ENCODE measurements at regions not wholly inside any gene's neighbourhood (a gene's known extent, or its start where the extent isn't known, plus 50 kb on each side); places are given as distances from the start of the nearest gene placed in this dataset.
"Not testable (repeated sequence)": the region's sequence is repeated elsewhere in the genome, so short reads cannot be mapped to it uniquely, and the experiment has no call there.

- intact Hi-C loops (cut with DNase I) = no loop called here
- H3K27ac ChIP-seq = no peak overlapping the region
- 92 to 98% (median 96%) methylated on average over 7 of the region's 7 CpGs for WGBS, 3 donors
Observed at GRCh38 chr1:8153961-8154360, 127.9 kb upstream of the ERRFI1 start.

GRCh38 chr1:8152731-8153702 lies 126.9 kb upstream of the ERRFI1 start:
- WGBS, 3 donors = 89 to 93% (median 89%) methylated on average over 19 of the region's 19 CpGs
- H3K4me1 ChIP-seq (ENCODE audit: insufficient read depth) = no peaks in the 10 kb centered on the region
- intact Hi-C loops (cut with DNase I) = no loop called here
- H3K9me3 ChIP-seq = no peaks in the 10 kb centered on the region
- TF ChIP-seq EP300 (IDR thresholded peaks at IDR 0.05) (no peak), CTCF (IDR thresholded peaks at IDR 0.05) (no peak), POLR2A (IDR thresholded peaks at IDR 0.05) (no peak)
- no peak overlapping the region for H3K4me3 ChIP-seq
- no peak overlapping the region for H3K27ac ChIP-seq
- H3K27me3 ChIP-seq = no peaks in the 10 kb centered on the region
- no peak for DNase-seq
- H3K36me3 ChIP-seq = no peaks in the 10 kb centered on the region

More at GRCh38 chr1:8153961-8154360, 127.9 kb upstream of the ERRFI1 start:
- DNase-seq = no peak
- H3K9me3 ChIP-seq = no peaks in the 10 kb centered on the region
- no peaks in the 10 kb centered on the region for H3K4me1 ChIP-seq (ENCODE audit: insufficient read depth)
- no peak for TF ChIP-seq POLR2A (IDR thresholded peaks at IDR 0.05)
- TF ChIP-seq CTCF (IDR thresholded peaks at IDR 0.05) = no peak
- TF ChIP-seq EP300 (IDR thresholded peaks at IDR 0.05) = no peak
- H3K36me3 ChIP-seq = no peaks in the 10 kb centered on the region
- H3K4me3 ChIP-seq = no peak overlapping the region
- H3K27me3 ChIP-seq = no peaks in the 10 kb centered on the region

- TF ChIP-seq EP300 (IDR thresholded peaks at IDR 0.05) (no peak), CTCF (IDR thresholded peaks at IDR 0.05) (no peak), POLR2A (IDR thresholded peaks at IDR 0.05) (no peak)
- intact Hi-C loops (cut with DNase I) = no loop called here
- no peaks in the 10 kb centered on the region for H3K36me3 ChIP-seq
- no peak overlapping the region for H3K4me3 ChIP-seq
- H3K27me3 ChIP-seq = no peaks in the 10 kb centered on the region
- H3K27ac ChIP-seq = no peak overlapping the region
- no peaks in the 10 kb centered on the region for H3K4me1 ChIP-seq (ENCODE audit: insufficient read depth)
- no peak for DNase-seq
- 89 to 92% (median 90%) methylated on average over 7 of the region's 7 CpGs for WGBS, 3 donors
- H3K9me3 ChIP-seq = no peaks in the 10 kb centered on the region
Observed at GRCh38 chr1:8151647-8152046, 125.5 kb upstream of the ERRFI1 start.

GRCh38 chr1:8149756-8150155 lies 123.6 kb upstream of the ERRFI1 start:
- intact Hi-C loops (cut with DNase I) = loop anchor here in 1 of 4 donors (10.0 kb wide), 1 partner anchor 165 kb away; the partner anchor contains the start of gene SLC45A1
- WGBS, 3 donors = 81 to 87% (median 87%) methylated on average over 7 of the region's 7 CpGs
- not testable (repeated sequence) for H3K4me1 ChIP-seq (ENCODE audit: insufficient read depth); H3K27me3 ChIP-seq; H3K9me3 ChIP-seq; H3K36me3 ChIP-seq; DNase-seq; H3K27ac ChIP-seq; H3K4me3 ChIP-seq

- H3K4me1 ChIP-seq (ENCODE audit: insufficient read depth) = no peaks in the 10 kb centered on the region
- DNase-seq = no peak
- 77 to 94% (median 86%) methylated on average over 1 of the region's 1 CpG for WGBS, 3 donors
- H3K27ac ChIP-seq = no peak overlapping the region
- H3K36me3 ChIP-seq = no peaks in the 10 kb centered on the region
- TF ChIP-seq CTCF (IDR thresholded peaks at IDR 0.05) (no peak), POLR2A (IDR thresholded peaks at IDR 0.05) (no peak), EP300 (IDR thresholded peaks at IDR 0.05) (no peak)
- H3K4me3 ChIP-seq = no peak overlapping the region
- intact Hi-C loops (cut with DNase I) = loop anchor here in 1 of 4 donors (10.0 kb wide), 1 partner anchor 167 kb away; the partner anchor contains the start of gene SLC45A1
- no peaks in the 10 kb centered on the region for H3K27me3 ChIP-seq
- H3K9me3 ChIP-seq = no peaks in the 10 kb centered on the region
Observed at GRCh38 chr1:8147956-8148355, 121.8 kb upstream of the ERRFI1 start.

Data from ovary (tissue), 7 donors.